Mucosa of rectum (tissue), 2 donors: ENCODE measurements at regions not wholly inside any gene's neighbourhood (a gene's known extent, or its start where the extent isn't known, plus 50 kb on each side); places are given as distances from the start of the nearest gene placed in this dataset.

Source experiments
- H3K27ac ChIP-seq, 2 donors: one replicate each; pipeline ENCODE4 v1.7.0; 2013; ENCODE audit warnings: inconsistent platforms in 2 of 2, low read depth in 2 of 2, low read length in 2 of 2
- H3K27me3 ChIP-seq, 2 donors: one replicate each; pipeline ENCODE4 v1.7.0; 2013; ENCODE audit warnings: low read length in 2 of 2; ENCODE audit not compliant: control insufficient read depth in 2 of 2, insufficient read depth in 2 of 2
- H3K36me3 ChIP-seq, 2 donors: one replicate each; pipeline ENCODE4 v1.7.0; 2013; ENCODE audit warnings: low read length in 2 of 2; ENCODE audit not compliant: control insufficient read depth in 2 of 2, insufficient read depth in 2 of 2
- H3K4me1 ChIP-seq, 2 donors: one replicate each; pipeline ENCODE4 v1.7.0; 2013; ENCODE audit warnings: low read length in 2 of 2, mild to moderate bottlenecking in 1 of 2; ENCODE audit not compliant: control insufficient read depth in 2 of 2, insufficient read depth in 2 of 2
- H3K4me3 ChIP-seq, 2 donors: one replicate each; pipeline ENCODE4 v1.7.0; 2013; ENCODE audit warnings: low read length in 2 of 2
- H3K9ac ChIP-seq, 2 donors: one replicate each; pipeline ENCODE4 v1.7.0; 2013; ENCODE audit warnings: low read length in 2 of 2, low read depth in 1 of 2, mild to moderate bottlenecking in 1 of 2
- H3K9me3 ChIP-seq, 2 donors: one replicate each; pipeline ENCODE4 v1.7.0; 2013; ENCODE audit warnings: low read length in 2 of 2; ENCODE audit not compliant: control insufficient read depth in 2 of 2
- donor health status: healthy.
- donor health status: Normal muscosa, but diverticular disease.

- H3K36me3 ChIP-seq, result no peaks in the 10 kb centered on the region
- H3K9ac ChIP-seq, result no peak overlapping the region
- H3K4me3 ChIP-seq, result no peak overlapping the region
- H3K27me3 ChIP-seq, result no peaks in the 10 kb centered on the region
- H3K4me1 ChIP-seq, result no peaks in the 10 kb centered on the region
- no peaks in the 10 kb centered on the region for H3K9me3 ChIP-seq
- no peak overlapping the region for H3K27ac ChIP-seq
These were observed 52.4 kb upstream of the GNAI1 start for GRCh38 chr7:80082213-80082612.

GRCh38 chr7:80078886-80079285 is 55.7 kb upstream of the GNAI1 start:
- Histone ChIP-seq H3K4me1 (no peaks in the 10 kb centered on the region), H3K4me3 (no peak overlapping the region), H3K9me3 (no peaks in the 10 kb centered on the region), H3K27ac (no peak overlapping the region), H3K36me3 (no peaks in the 10 kb centered on the region), H3K27me3 (no peaks in the 10 kb centered on the region), H3K9ac (no peak overlapping the region)

GRCh38 chr7:80078159-80078731 is 56.4 kb upstream of the GNAI1 start:
- H3K9me3 ChIP-seq, result no peaks in the 10 kb centered on the region
- H3K36me3 ChIP-seq, result no peaks in the 10 kb centered on the region
- H3K4me1 ChIP-seq, result no peaks in the 10 kb centered on the region
- no peaks in the 10 kb centered on the region for H3K27me3 ChIP-seq
- no peak overlapping the region for H3K9ac ChIP-seq
- no peak overlapping the region for H3K27ac ChIP-seq
- H3K4me3 ChIP-seq, result peak overlapping the region; percentile 59 to 74

GRCh38 chr7:80070391-80070790 is 64.2 kb upstream of the GNAI1 start:
- Histone ChIP-seq H3K4me3 (no peak overlapping the region), H3K27me3 (no peaks in the 10 kb centered on the region), H3K36me3 (no peaks in the 10 kb centered on the region), H3K9me3 (peaks cover 0 to 2% of the 10 kb centered on the region in 2 donors), H3K27ac (no peak overlapping the region), H3K9ac (no peak overlapping the region), H3K4me1 (no peaks in the 10 kb centered on the region)

- Histone ChIP-seq H3K4me3 (no peak overlapping the region), H3K27ac (no peak overlapping the region), H3K27me3 (no peaks in the 10 kb centered on the region), H3K4me1 (no peaks in the 10 kb centered on the region), H3K36me3 (no peaks in the 10 kb centered on the region), H3K9ac (no peak overlapping the region), H3K9me3 (peaks cover 0 to 2% of the 10 kb centered on the region in 2 donors)
These were observed 68.0 kb upstream of the GNAI1 start for GRCh38 chr7:80066639-80067038.

GRCh38 chr7:80063834-80064233 is 70.8 kb upstream of the GNAI1 start:
- Histone ChIP-seq H3K4me3 (no peak overlapping the region), H3K9ac (no peak overlapping the region), H3K36me3 (no peaks in the 10 kb centered on the region), H3K4me1 (no peaks in the 10 kb centered on the region), H3K27ac (no peak overlapping the region), H3K9me3 (peaks cover 0 to 2% of the 10 kb centered on the region in 2 donors), H3K27me3 (no peaks in the 10 kb centered on the region)

GRCh38 chr7:80060218-80060806 is 74.3 kb upstream of the GNAI1 start:
- Histone ChIP-seq H3K36me3 (no peaks in the 10 kb centered on the region), H3K9me3 (no peaks in the 10 kb centered on the region), H3K4me3 (no peak overlapping the region), H3K27me3 (no peaks in the 10 kb centered on the region), H3K4me1 (no peaks in the 10 kb centered on the region), H3K9ac (no peak overlapping the region), H3K27ac (no peak overlapping the region)

- H3K9me3 ChIP-seq, result no peaks in the 10 kb centered on the region
- no peaks in the 10 kb centered on the region for H3K4me1 ChIP-seq
- no peak overlapping the region for H3K27ac ChIP-seq
- no peak overlapping the region for H3K4me3 ChIP-seq
- H3K27me3 ChIP-seq, result no peaks in the 10 kb centered on the region
- H3K9ac ChIP-seq, result no peak overlapping the region
- no peaks in the 10 kb centered on the region for H3K36me3 ChIP-seq
These were observed 77.1 kb upstream of the GNAI1 start for GRCh38 chr7:80057488-80057887.

GRCh38 chr7:80054356-80054755 is 80.3 kb upstream of the GNAI1 start:
- Histone ChIP-seq H3K36me3 (no peaks in the 10 kb centered on the region), H3K27me3 (no peaks in the 10 kb centered on the region), H3K4me1 (no peaks in the 10 kb centered on the region), H3K4me3 (no peak overlapping the region), H3K9me3 (no peaks in the 10 kb centered on the region), H3K9ac (no peak overlapping the region), H3K27ac (no peak overlapping the region)

GRCh38 chr7:80053124-80053523 is 81.5 kb upstream of the GNAI1 start:
- no peak overlapping the region for H3K27ac ChIP-seq
- H3K4me1 ChIP-seq, result no peaks in the 10 kb centered on the region
- H3K36me3 ChIP-seq, result no peaks in the 10 kb centered on the region
- H3K4me3 ChIP-seq, result no peak overlapping the region
- no peak overlapping the region for H3K9ac ChIP-seq
- H3K27me3 ChIP-seq, result no peaks in the 10 kb centered on the region
- H3K9me3 ChIP-seq, result no peaks in the 10 kb centered on the region
